ES-I3 (cell line): ENCODE measurements at regions not wholly inside any gene's neighbourhood (a gene's known extent, or its start where the extent isn't known, plus 50 kb on each side); places are given as distances from the start of the nearest gene placed in this dataset.
"Not testable (repeated sequence)": the region's sequence is repeated elsewhere in the genome, so short reads cannot be mapped to it uniquely, and the experiment has no call there.

Experiments used
- H3K36me3 ChIP-seq: 2 replicates; pipeline ENCODE4 v1.6.1; 2013; ENCODE audit warnings: mild to moderate bottlenecking, low read length, control low read depth, moderate library complexity; ENCODE audit not compliant: insufficient read depth
- H3K4me1 ChIP-seq: 2 replicates; pipeline ENCODE4 v1.6.1; 2013; ENCODE audit warnings: mild to moderate bottlenecking, control low read depth, low read length; ENCODE audit not compliant: insufficient read depth
- H3K9ac ChIP-seq: 2 replicates; pipeline ENCODE4 v1.6.1; 2013; ENCODE audit warnings: low read depth, mild to moderate bottlenecking, low read length, moderate library complexity
- H3K9me3 ChIP-seq: 2 replicates; pipeline ENCODE4 v1.6.1; 2013; ENCODE audit warnings: mild to moderate bottlenecking, low read length, moderate library complexity; ENCODE audit not compliant: control insufficient read depth, insufficient read depth

GRCh38 chr13:37202264-37202663, 96.8 kb upstream of the CSNK1A1L start:
- H3K9me3 ChIP-seq: no peaks in the 10 kb centered on the region
- peaks cover 7% of the 10 kb centered on the region for H3K4me1 ChIP-seq
- no peaks in the 10 kb centered on the region for H3K36me3 ChIP-seq
- H3K9ac ChIP-seq: no peak overlapping the region

GRCh38 chr13:37201081-37201480, 95.6 kb upstream of the CSNK1A1L start:
- no peaks in the 10 kb centered on the region for H3K9me3 ChIP-seq
- H3K9ac ChIP-seq: no peak overlapping the region
- no peaks in the 10 kb centered on the region for H3K36me3 ChIP-seq
- H3K4me1 ChIP-seq: peaks cover 7% of the 10 kb centered on the region

DNA sequence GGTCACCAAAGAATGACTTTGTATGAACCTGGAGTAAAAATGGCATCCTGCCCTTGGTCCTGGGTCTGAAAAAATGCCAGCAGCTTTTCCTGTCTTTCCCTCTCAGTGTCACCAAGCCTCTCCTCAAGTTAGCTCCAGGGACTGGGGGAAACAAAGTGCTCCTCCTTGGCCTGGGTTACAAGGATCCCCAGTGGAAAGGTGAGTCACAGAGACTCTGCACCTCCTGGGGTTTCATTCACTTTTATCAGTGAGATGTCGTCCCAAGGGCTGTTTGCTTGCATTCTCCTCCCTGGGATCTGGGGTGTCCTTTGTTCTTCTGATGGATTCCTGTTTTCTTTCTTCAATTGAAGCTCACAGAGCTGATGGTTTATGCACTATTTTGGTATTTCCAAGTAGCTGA, 93.2 kb upstream of the CSNK1A1L start:
- Histone ChIP-seq H3K9me3 (no peaks in the 10 kb centered on the region), H3K36me3 (no peaks in the 10 kb centered on the region), H3K9ac (no peak overlapping the region), H3K4me1 (peaks cover 7% of the 10 kb centered on the region)

GRCh38 chr13:37195621-37196020, 90.2 kb upstream of the CSNK1A1L start:
- Histone ChIP-seq H3K9ac (no peak overlapping the region), H3K4me1 (no peaks in the 10 kb centered on the region; the same call in none of the 2 replicates), H3K36me3 (no peaks in the 10 kb centered on the region), H3K9me3 (no peaks in the 10 kb centered on the region)

GRCh38 chr13:37194428-37194861, 89.0 kb upstream of the CSNK1A1L start:
- Histone ChIP-seq H3K9me3 (no peaks in the 10 kb centered on the region), H3K4me1 (no peaks in the 10 kb centered on the region; the same call in none of the 2 replicates), H3K9ac (no peak overlapping the region), H3K36me3 (no peaks in the 10 kb centered on the region)

DNA sequence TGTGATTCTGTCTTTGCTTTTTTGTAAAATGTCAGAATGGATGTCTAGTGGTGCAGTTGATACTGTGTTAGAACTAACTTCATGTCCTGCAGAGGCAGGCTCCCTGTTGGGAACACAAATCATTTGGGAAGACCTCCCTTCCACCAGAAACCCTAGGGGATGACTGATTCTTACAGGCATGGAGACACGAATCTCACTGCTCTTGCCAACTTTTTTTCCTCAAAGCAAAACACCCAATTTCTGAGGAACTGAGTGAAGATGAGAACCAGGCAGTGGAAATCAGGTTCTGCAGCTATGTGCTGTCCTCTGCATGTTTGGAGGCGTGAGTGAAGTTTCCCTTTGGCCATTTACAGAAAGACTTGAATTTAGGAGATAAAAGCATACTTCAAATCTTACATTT, 87.5 kb upstream of the CSNK1A1L start:
- Histone ChIP-seq H3K9me3 (no peaks in the 10 kb centered on the region), H3K36me3 (no peaks in the 10 kb centered on the region), H3K4me1 (no peaks in the 10 kb centered on the region; the same call in none of the 2 replicates), H3K9ac (no peak overlapping the region)

- no peaks in the 10 kb centered on the region for H3K9me3 ChIP-seq
- no peaks in the 10 kb centered on the region for H3K4me1 ChIP-seq
- H3K36me3 ChIP-seq: no peaks in the 10 kb centered on the region
- H3K9ac ChIP-seq: no peak overlapping the region
Observed at GRCh38 chr13:37187621-37188020, 82.2 kb upstream of the CSNK1A1L start.

DNA sequence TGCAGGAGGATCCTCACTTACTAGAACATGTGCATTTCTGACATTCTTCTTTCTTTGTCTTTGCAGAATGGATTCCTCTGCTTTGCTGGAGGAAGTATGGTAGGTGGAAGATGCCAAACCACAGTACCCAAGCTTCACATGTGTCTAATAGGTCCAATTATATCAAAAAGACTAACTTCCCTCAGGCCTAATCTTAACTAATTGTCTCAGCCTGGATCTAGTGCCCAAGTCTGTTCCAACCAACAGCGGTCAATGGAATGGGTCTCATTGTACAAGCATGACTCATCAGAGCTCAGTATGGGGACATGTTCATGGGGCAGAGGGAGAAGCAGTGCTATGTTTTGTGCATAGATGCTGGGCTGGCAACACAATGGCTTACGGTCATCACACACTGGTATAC, 81.6 kb upstream of the CSNK1A1L start:
- H3K36me3 ChIP-seq: no peaks in the 10 kb centered on the region
- H3K4me1 ChIP-seq: no peaks in the 10 kb centered on the region
- no peaks in the 10 kb centered on the region for H3K9me3 ChIP-seq
- H3K9ac ChIP-seq: no peak overlapping the region

GRCh38 chr13:37181620-37182019, 76.2 kb upstream of the CSNK1A1L start:
- no peaks in the 10 kb centered on the region for H3K36me3 ChIP-seq
- H3K9me3 ChIP-seq: no peaks in the 10 kb centered on the region
- H3K4me1 ChIP-seq: no peaks in the 10 kb centered on the region
- no peak overlapping the region for H3K9ac ChIP-seq

- no peaks in the 10 kb centered on the region; the same call in 1 of the 2 replicates for H3K9me3 ChIP-seq
- H3K36me3 ChIP-seq: no peaks in the 10 kb centered on the region
- H3K9ac ChIP-seq: no peak overlapping the region
- no peaks in the 10 kb centered on the region for H3K4me1 ChIP-seq
Observed at GRCh38 chr13:37179645-37180044, 74.2 kb upstream of the CSNK1A1L start.

- Histone ChIP-seq H3K4me1 (peaks cover 6% of the 10 kb centered on the region), H3K9me3 (no peaks in the 10 kb centered on the region; the same call in 1 of the 2 replicates), H3K36me3 (no peaks in the 10 kb centered on the region), H3K9ac (no peak overlapping the region)
Observed at GRCh38 chr13:37177125-37177524, 71.7 kb upstream of the CSNK1A1L start.

DNA sequence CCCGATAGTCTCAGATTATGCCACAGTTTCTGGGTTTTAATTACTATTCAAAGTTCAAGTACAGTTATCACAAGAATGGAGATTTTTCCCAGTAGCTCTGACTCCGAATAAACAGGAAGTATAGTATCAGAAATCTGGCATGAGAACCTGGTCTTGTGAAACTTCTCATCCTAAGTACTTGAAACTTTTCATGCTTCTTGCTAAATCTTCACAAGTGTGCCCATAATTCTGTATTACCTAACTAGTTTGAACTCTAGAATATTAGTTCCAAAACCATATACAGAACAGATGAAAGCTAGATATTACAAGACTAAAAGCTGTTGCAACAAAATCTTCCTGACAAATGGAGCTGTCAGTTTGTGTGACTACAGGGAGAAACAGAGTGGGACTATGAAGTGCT, 70.5 kb upstream of the CSNK1A1L start:
- no peaks in the 10 kb centered on the region; the same call in 1 of the 2 replicates for H3K9me3 ChIP-seq

GRCh38 chr13:37173214-37173613, 67.8 kb upstream of the CSNK1A1L start:
- no peaks in the 10 kb centered on the region; the same call in 1 of the 2 replicates for H3K9me3 ChIP-seq
- H3K36me3 ChIP-seq: no peaks in the 10 kb centered on the region
- no peak overlapping the region for H3K9ac ChIP-seq
- H3K4me1 ChIP-seq: peaks cover 8% of the 10 kb centered on the region

More for the DNA sequence above, 70.5 kb upstream of the CSNK1A1L start:
- Histone ChIP-seq H3K36me3 (no peaks in the 10 kb centered on the region), H3K9ac (no peak overlapping the region), H3K4me1 (peaks cover 8% of the 10 kb centered on the region)

- H3K9ac ChIP-seq, H3K4me1 ChIP-seq, H3K36me3 ChIP-seq, H3K9me3 ChIP-seq: not testable (repeated sequence)
Observed at GRCh38 chr13:37172226-37172625, 66.8 kb upstream of the CSNK1A1L start.

DNA sequence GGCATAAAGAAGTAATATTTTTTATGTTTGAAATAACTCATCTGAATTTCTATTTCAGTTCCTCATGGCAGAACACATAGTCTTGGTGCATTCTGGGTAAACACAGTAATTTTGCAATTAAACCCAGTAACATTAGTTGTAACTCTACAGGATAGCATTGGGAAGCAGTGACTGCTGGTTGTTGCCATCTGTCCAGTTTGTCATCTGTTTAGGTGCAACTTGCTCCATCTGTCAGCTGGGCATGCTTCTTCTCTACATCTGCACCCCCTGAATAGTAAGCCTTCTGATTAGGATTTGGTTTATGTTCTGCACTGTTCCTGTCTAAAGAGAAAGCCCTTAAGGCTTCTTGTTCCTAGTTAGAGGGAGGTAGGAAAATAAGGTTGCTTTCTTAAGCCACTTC, 63.5 kb upstream of the CSNK1A1L start:
- no peaks in the 10 kb centered on the region for H3K36me3 ChIP-seq
- no peak overlapping the region for H3K9ac ChIP-seq
- peaks cover 8% of the 10 kb centered on the region for H3K4me1 ChIP-seq
- H3K9me3 ChIP-seq: no peaks in the 10 kb centered on the region

GRCh38 chr13:37168151-37168550, 62.7 kb upstream of the CSNK1A1L start:
- H3K4me1 ChIP-seq: peaks cover 3% of the 10 kb centered on the region; the same call in 1 of the 2 replicates
- no peaks in the 10 kb centered on the region for H3K9me3 ChIP-seq
- H3K36me3 ChIP-seq: no peaks in the 10 kb centered on the region
- no peak overlapping the region for H3K9ac ChIP-seq
